ENCODE measurements at regions not wholly inside any gene's neighbourhood (a gene's known extent, or its start where the extent isn't known, plus 50 kb on each side); places are given as distances from the start of the nearest gene placed in this dataset.

DNA sequence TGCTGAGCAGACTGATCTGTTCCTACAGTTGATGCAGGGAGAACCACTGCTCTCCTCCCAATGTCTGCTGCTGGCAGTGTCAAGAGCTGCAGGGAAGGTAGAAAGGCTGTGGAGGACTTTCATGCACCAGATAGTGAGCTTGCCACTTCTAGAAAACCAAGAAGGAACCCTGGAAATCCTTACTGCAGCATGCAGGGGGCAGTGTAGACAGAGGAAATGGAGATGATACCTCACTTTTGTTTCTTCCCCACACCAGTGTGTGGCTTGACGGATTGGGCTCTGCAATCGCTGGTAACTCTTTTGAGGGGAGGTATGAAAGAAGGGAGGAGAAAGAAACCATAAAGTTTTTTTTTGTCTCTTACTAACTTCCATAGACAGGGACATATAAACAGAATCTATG lies 480.7 kb downstream of the DMAC1 start:
- no peaks in the 10 kb centered on the region for H3K36me3 ChIP-seq (ENCODE audit: control insufficient read depth, insufficient read depth, low read length)
- H3K27ac ChIP-seq (ENCODE audit: low read length): no peak overlapping the region
- no peak for DNase-seq
- intact Hi-C loops (cut with micrococcal nuclease): no loop called here
- H3K4me1 ChIP-seq (ENCODE audit: control insufficient read depth, insufficient read depth, low read length): no peaks in the 10 kb centered on the region
- no CpG with 5 or more reads among the region's 2 CpGs for WGBS (ENCODE audit: insufficient coverage)
- peaks cover 4 to 31% of the 10 kb centered on the region in 2 donors for H3K27me3 Mint-ChIP-seq (ENCODE audit: low read depth in 2 of 2)
- no peak overlapping the region for H3K4me3 Mint-ChIP-seq
- no peak overlapping the region for H3K27ac Mint-ChIP-seq
- no peak overlapping the region for H3K4me3 ChIP-seq (ENCODE audit: low read length)
- peaks cover 10% of the 10 kb centered on the region for H3K9me3 ChIP-seq (ENCODE audit: control insufficient read depth, insufficient read depth, low read length)
- no peaks in the 10 kb centered on the region for H3K27me3 ChIP-seq (ENCODE audit: control insufficient read depth, insufficient read depth, low read length)
- ATAC-seq: peak in 1 of 3 donors; percentile 33
- TF ChIP-seq, protein P1, sequence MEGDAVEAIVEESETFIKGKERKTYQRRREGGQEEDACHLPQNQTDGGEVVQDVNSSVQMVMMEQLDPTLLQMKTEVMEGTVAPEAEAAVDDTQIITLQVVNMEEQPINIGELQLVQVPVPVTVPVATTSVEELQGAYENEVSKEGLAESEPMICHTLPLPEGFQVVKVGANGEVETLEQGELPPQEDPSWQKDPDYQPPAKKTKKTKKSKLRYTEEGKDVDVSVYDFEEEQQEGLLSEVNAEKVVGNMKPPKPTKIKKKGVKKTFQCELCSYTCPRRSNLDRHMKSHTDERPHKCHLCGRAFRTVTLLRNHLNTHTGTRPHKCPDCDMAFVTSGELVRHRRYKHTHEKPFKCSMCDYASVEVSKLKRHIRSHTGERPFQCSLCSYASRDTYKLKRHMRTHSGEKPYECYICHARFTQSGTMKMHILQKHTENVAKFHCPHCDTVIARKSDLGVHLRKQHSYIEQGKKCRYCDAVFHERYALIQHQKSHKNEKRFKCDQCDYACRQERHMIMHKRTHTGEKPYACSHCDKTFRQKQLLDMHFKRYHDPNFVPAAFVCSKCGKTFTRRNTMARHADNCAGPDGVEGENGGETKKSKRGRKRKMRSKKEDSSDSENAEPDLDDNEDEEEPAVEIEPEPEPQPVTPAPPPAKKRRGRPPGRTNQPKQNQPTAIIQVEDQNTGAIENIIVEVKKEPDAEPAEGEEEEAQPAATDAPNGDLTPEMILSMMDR (IDR thresholded peaks at IDR 0.05): no peak
- H3K9me3 Mint-ChIP-seq: peaks cover 0 to under 1% of the 10 kb centered on the region in 2 donors
- no peaks in the 10 kb centered on the region for H3K4me1 Mint-ChIP-seq
- H3K36me3 Mint-ChIP-seq: peaks cover 2% of the 10 kb centered on the region

DNA sequence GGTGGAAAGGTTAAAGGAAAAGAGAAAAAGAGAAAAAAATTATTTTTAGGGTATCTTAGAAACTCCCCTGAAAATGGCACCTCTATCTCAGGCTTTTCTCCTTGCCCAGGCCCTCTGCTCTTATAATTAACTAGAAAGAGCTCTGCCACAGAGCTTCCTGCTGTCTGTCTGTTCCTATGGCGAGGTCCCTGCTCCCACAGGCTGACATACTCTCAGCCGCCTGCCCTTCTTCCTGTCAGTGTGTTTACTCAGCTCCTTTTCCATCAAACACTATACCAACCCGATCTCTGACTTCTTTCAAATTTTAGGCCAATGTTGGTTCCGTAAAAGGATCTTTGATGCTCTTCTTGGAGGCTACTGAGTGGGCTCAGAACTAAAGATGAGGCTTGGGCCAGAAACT lies 482.6 kb downstream of the DMAC1 start:
- Histone ChIP-seq H3K27me3 (ENCODE audit: control insufficient read depth, insufficient read depth, low read length) (no peaks in the 10 kb centered on the region), H3K4me3 (ENCODE audit: low read length) (no peak overlapping the region), H3K36me3 (ENCODE audit: control insufficient read depth, insufficient read depth, low read length) (no peaks in the 10 kb centered on the region), H3K27ac (ENCODE audit: low read length) (no peak overlapping the region), H3K4me1 (ENCODE audit: control insufficient read depth, insufficient read depth, low read length) (no peaks in the 10 kb centered on the region), H3K9me3 (ENCODE audit: control insufficient read depth, insufficient read depth, low read length) (peaks cover 15% of the 10 kb centered on the region)
- Mint-ChIP-seq H3K4me3 (no peak overlapping the region), H3K27ac (no peak overlapping the region), H3K4me1 (no peaks in the 10 kb centered on the region), H3K27me3 (ENCODE audit: low read depth in 2 of 2) (peaks cover 9 to 31% of the 10 kb centered on the region in 2 donors), H3K36me3 (peaks cover 20% of the 10 kb centered on the region), H3K9me3 (peaks cover 9% of the 10 kb centered on the region in 2 donors)
- ATAC-seq (no peak), DNase-seq (no peak)
- TF ChIP-seq, protein P1 (IDR thresholded peaks at IDR 0.05): no peak
- 66% methylated on average over 4 of the region's 4 CpGs for WGBS (ENCODE audit: insufficient coverage)
- intact Hi-C loops (cut with micrococcal nuclease): no loop called here

DNA sequence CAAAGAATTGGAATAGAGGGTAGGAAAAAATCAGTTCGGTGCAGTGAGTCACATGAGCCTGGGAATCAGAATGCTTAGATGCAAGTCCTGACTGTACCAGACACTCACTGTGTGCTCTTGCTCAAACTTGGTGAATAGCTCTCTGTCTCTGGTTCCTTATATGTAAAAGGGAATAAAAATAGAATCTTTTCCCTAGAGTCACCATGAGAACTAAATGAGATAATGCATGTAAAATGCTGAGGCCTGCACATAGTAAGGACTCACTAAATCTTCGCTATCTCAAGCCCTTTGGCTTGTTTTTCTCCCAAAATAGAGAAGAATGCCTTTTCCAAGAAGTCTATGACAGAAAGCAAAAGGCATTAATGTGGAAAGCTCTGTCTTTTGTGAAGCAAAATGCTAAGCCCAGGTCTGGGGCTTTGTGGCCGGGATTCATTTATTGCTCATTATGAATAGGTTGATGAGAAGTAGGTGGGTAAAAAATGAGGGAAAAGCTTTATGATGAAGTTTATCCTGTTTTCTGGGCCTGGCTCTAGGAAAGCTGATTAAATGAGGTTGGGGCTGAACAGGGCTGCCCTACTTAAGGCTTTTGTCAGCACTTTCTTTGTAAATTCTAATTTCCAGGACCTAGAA lies 483.3 kb downstream of the DMAC1 start:
- ATAC-seq (no peak), DNase-seq (no peak)
- TF ChIP-seq, protein P1 (IDR thresholded peaks at IDR 0.05): no peak
- no peak overlapping the region for H3K27ac Mint-ChIP-seq
- peaks cover 9 to 31% of the 10 kb centered on the region in 2 donors for H3K27me3 Mint-ChIP-seq (ENCODE audit: low read depth in 2 of 2)
- Histone ChIP-seq H3K9me3 (ENCODE audit: control insufficient read depth, insufficient read depth, low read length) (peaks cover 15% of the 10 kb centered on the region), H3K27me3 (ENCODE audit: control insufficient read depth, insufficient read depth, low read length) (no peaks in the 10 kb centered on the region), H3K4me1 (ENCODE audit: control insufficient read depth, insufficient read depth, low read length) (no peaks in the 10 kb centered on the region), H3K36me3 (ENCODE audit: control insufficient read depth, insufficient read depth, low read length) (no peaks in the 10 kb centered on the region), H3K4me3 (ENCODE audit: low read length) (no peak overlapping the region), H3K27ac (ENCODE audit: low read length) (no peak overlapping the region)
- intact Hi-C loops (cut with micrococcal nuclease): no loop called here
- peaks cover 20% of the 10 kb centered on the region for H3K36me3 Mint-ChIP-seq
- H3K9me3 Mint-ChIP-seq: peaks cover 9% of the 10 kb centered on the region in 2 donors
- H3K4me1 Mint-ChIP-seq: no peaks in the 10 kb centered on the region
- no peak overlapping the region for H3K4me3 Mint-ChIP-seq
- 92% methylated on average over 3 of the region's 3 CpGs for WGBS (ENCODE audit: insufficient coverage)

DNA sequence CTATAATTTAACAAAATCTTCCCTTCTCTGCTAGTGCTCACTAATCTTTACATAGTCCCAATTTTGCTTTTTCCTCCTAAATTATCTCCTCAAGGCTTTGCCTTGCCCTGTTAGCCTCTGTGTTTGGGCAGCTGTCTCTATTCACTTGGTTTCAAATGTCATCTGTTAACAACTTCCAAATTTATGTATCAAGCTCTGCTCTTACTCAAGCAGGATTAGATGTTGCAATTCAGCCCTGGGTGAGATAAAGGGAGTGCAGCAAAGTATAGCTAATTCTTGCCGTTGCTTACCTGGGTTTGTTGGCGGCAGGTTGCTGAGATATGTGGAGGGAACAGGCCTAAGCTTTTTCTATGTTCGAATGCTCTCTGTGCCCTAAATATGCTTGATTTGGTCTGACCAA lies 483.8 kb downstream of the DMAC1 start:
- Mint-ChIP-seq H3K4me1 (no peaks in the 10 kb centered on the region), H3K4me3 (no peak overlapping the region), H3K27me3 (ENCODE audit: low read depth in 2 of 2) (peaks cover 9 to 31% of the 10 kb centered on the region in 2 donors), H3K27ac (no peak overlapping the region), H3K36me3 (peaks cover 20% of the 10 kb centered on the region), H3K9me3 (peaks cover 12 to 14% of the 10 kb centered on the region in 2 donors)
- no peak for ATAC-seq
- intact Hi-C loops (cut with micrococcal nuclease): no loop called here
- Histone ChIP-seq H3K4me3 (ENCODE audit: low read length) (no peak overlapping the region), H3K4me1 (ENCODE audit: control insufficient read depth, insufficient read depth, low read length) (no peaks in the 10 kb centered on the region), H3K27me3 (ENCODE audit: control insufficient read depth, insufficient read depth, low read length) (no peaks in the 10 kb centered on the region), H3K9me3 (ENCODE audit: control insufficient read depth, insufficient read depth, low read length) (peaks cover 15% of the 10 kb centered on the region), H3K27ac (ENCODE audit: low read length) (no peak overlapping the region), H3K36me3 (ENCODE audit: control insufficient read depth, insufficient read depth, low read length) (no peaks in the 10 kb centered on the region)
- 89% methylated on average over 3 of the region's 3 CpGs for WGBS (ENCODE audit: insufficient coverage)
- TF ChIP-seq, protein P1 (IDR thresholded peaks at IDR 0.05): no peak
- no peak for DNase-seq
